Stimulated activated CD4-positive, alpha-beta T cell treated with anti-CD3 and anti-CD28 coated beads, Interleukin-4, amount 100 ng/mL, for 4 hours (primary cell): ENCODE measurements at regions not wholly inside any gene's neighbourhood (a gene's known extent, or its start where the extent isn't known, plus 50 kb on each side); places are given as distances from the start of the nearest gene placed in this dataset.
"Not testable (repeated sequence)": the region's sequence is repeated elsewhere in the genome, so short reads cannot be mapped to it uniquely, and the experiment has no call there.

Experiments
- DNase-seq, 2 experiments: peaks; one replicate each; pipeline ENCODE4 v3.0.0-alpha.2; 2020

DNA sequence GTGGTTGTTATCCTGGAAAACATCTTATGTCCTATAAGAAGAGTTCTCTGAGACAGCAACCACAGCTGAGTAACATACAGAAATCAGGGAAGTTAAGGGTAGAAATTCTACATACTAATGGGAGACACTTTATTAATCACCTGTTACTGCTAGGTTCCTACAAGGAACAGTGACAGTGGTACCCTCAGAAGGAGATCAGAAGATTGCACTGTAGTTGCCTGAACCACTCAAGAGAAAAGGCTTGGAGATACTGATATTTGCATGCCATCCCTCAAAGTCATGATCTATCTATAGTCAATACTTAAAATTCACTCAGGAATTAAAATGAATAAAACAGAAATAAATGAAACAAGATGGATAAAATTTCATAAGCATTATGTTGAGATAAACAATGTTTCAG is 136.0 kb downstream of the LMLN start:
- DNase-seq = no peak

DNA sequence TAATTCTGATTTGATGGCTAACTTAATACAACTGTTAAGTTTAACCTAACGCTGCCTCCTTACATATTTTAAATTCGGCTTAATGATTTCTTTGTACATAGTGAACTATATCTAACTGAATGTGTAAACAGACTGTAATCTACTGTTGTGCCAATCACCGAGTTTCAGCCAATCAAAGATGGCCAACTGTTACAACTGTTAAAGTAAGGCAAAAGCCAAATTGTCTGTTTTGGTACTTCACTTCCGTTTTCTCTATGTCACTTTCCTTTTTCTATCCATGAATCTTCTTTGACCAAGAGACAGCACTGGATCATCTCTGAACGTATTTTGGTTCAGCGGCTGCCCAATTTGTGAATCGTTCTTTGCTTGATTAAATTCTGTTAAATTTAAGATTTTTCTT is 137.0 kb downstream of the LMLN start:
- no peak for DNase-seq

DNA sequence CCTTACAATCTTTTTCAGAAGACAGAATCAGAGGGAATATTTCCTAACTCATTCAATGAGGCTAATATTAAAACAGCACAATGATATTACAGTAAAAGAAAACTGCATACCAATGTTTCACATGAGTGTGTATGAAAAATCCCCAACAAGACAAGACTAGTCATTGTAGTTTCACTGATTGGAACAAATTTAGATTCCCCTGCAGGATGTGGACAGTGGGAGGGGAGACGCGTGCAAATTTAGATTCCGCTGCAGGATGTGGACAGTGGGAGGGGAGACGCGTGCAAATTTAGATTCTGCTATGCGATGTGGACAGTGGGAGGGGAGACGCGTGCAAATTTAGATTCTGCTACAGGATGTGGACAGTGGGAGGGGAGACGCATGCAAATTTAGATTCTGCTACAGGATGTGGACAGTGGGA is 138.7 kb downstream of the LMLN start:
- DNase-seq = not testable (repeated sequence)

DNA sequence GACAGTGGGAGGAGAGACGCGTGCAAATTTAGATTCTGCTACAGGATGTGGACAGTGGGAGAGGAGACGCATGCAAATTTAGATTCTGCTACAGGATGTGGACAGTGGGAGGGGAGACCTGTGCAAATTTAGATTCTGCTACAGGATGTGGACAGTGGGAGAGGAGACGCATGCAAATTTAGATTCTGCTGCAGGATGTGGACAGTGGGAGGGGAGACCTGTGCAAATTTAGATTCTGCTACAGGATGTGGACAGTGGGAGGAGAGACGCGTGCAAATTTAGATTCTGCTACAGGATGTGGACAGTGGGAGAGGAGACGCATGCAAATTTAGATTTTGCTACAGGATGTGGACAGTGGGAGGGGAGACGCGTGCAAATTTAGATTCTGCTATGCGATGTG is 143.1 kb downstream of the LMLN start:
- not testable (repeated sequence) for DNase-seq

DNA sequence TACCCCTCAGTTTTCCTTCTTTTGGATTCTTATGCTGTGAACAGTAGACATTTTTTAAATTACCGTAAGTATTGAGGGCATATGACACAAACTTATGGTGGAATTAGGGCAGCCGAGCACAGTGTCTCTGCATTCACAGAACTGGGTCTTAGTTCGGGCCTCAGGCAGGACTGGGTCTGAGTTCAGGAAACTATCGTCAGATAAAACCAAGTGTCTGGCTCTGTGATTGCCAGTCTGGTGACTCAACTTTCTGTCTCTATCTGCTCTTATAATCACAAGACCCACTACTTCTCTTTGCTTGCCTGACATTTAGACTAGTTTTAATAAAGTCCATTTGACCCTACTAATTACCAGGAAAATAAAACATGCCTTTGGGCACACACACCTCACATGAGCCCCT is 146.2 kb downstream of the LMLN start:
- no peak for DNase-seq

DNA sequence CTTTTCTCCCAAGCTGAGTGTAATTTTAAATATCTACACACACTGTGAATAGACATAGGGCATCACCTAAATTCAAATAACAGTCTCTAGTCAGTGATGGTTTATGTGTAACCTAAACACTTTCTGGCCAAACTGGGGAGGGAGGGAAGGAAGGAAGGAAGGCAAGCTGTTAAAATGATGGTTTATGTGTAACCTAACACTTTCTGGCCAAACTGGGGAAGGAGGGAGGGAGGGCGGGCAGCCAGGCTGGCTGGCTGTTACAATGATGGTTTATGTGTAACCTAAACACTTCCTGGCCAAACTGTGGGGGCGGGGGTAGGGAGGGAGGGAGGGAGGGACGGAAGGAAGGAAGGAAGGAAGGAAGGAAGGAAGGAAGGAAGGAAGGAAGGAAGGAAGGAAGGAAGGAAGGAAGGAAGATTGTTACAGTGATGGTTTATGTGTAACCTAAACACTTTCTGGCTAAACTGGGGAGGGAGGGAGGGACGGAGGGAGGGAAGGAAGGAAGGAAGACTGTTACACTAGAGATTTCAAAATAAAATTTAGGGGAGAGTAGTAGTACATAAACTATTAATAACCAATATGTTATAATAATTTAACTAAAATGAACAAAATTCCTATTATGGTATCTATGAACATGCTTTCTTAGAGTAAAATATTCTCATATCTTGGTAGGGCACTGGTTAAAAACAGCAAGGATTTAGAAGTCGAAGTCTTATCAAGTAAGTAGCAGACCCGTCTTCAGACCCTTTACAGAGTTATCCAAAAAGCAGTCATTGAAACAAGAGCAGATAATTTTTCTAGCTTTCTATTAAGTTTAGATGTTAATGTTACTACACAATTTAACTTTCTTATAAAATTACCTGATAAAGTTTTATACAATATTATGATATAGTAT is 148.1 kb downstream of the LMLN start:
- no peak for DNase-seq

DNA sequence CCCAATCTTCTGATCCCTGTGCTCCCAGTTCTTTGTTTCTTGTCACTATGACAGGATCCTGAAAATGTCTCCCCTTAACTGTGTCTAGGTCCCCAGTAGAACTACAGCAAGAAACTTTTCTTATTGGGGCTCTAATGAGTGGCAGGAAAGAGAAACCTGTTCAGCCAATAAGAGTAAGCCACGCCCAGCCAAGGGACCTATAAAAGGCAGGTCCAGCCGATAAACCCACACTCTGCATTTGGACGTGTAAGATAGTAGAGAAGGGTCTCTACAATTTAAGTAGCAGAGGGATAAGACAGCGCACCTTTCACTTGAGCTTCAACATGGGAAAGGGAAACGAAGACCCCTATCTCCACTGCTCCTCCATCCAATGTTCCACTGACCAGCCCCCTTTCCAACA is 149.9 kb downstream of the LMLN start:
- DNase-seq = no peak

DNA sequence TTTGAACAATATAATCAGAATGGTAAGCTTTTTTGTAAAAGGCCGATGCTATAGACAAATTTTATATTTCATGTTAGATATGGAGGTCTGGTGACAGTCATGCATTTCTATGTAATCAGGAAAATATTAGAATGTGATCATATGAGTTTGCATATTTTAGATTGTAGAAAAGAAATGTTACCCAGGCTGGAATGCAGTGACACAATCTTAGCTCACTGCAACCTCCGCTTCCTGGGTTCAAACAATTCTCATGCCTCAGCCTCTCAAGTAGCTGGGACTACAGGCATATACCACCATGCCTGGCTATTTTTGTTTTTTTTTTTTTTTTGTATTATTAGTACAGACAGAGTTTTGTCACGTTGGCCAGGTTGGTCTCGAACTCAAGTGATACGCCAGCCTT is 152.0 kb downstream of the LMLN start:
- DNase-seq = no peak

DNA sequence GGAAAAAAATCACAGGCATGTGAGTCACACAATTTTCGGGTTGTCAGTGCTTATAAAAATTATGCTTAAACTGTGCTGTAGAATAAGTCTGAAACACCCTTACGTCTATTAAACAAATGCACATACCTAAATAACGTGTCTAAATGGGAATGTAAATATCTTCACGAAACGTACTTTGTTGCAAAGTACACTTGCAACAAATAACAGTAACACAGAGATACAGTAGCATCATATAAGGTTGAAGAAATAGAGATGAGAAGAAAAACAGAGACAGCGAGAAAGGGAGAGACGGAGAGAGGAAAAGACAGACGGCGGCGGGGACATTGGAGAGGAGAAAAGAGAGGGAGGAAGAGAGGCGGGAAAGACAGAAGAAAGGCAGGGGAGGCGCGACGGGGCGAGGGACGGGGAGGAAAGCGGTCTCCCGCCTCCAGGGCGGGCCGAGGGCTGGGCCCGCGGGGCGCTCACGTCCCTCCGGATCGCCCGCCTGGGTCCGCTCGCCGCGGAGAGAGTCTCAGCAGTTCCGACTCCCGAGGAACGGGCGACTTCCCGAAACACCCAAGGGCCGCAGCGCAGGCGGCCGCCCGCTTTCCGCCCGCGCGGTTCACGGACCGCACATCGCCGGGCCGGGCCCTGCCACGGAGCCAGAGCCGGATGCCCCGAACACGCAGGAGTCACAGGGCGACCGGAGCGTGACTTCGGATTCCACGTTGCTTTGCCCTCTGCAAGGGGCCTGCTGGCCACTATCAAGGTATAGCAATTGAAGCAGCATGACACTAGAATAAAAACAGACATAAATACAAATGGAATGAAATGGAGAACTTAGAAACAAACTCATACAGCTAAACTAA is 153.4 kb downstream of the LMLN start:
- DNase-seq = no peak

DNA sequence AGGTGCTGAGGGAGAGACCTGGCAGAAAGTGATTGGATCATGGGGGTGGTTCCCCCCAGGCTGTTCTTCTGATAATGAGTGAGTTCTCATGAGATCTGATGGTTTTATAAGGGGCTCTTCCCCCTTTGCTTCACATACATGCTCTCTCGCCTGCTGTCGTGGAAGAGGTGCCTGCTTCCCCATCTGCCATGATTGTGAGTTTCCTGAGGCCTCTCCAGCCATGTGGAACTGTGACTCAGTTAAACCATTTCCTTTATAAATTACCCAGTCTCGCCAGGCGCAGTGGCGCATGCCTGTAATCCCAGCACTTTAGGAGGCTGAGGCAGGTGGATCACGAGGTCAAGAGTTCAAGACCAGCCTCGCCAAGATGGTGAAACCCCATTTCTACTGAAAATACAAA is 154.5 kb downstream of the LMLN start:
- not testable (repeated sequence) for DNase-seq

DNA sequence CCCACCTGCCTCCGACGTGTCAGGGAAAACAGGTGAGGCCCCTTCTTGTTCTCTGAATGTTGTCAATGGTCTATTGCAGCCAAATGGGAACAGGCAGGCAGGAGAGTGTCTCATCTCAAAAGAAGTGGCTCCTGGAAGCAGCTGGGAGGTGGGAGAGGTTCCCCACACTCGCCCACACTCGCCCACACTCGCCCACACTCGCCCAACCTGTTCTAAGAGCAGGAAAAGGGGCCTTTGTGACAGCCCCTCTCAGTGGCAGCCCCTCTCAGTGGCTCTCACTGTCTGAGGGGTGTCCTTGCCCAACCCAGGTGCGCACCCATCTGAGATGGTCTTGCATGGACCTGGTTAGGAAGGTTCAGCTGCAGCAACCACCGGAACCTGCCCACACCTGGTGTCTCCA is 162.2 kb downstream of the LMLN start:
- not testable (repeated sequence) for DNase-seq

DNA sequence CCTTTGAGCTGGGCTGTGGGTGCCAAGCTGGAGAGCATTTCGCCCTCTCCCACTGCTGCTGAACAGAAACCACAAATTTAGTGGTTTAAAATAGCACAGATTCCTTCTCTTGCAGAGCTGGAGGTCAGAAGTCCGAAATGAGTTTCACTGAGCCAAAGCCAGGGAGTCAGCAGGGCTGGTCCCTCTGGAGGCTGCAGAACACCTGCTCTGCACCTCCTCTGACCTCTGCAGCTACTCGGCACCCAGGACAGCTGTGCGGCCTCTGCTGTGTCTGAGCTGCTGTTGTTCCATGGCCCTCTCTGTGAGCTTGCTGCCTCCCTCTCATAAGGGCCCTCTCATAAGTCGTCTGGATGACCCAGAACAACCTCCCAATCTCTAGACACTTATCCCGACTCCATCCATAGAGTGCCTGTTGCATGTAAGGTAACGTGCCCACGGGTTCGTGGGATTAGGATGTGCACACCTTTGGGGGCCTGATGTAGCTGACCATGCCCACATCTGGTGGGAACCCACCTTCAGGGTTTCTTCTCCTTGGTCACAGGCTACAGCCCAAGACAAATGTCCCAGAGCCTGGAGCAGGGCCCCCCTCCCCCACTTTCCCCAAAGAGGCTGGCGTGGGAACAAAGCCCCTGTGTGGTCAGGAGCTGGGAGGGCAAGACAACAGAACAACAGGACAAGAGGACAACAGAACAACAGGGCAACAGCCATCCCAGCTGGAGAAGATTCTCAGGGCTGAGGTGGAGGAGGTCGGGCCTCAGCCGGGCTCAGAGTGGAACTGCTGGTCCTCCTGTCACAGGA is 177.2 kb downstream of the LMLN start:
- not testable (repeated sequence) for DNase-seq

DNA sequence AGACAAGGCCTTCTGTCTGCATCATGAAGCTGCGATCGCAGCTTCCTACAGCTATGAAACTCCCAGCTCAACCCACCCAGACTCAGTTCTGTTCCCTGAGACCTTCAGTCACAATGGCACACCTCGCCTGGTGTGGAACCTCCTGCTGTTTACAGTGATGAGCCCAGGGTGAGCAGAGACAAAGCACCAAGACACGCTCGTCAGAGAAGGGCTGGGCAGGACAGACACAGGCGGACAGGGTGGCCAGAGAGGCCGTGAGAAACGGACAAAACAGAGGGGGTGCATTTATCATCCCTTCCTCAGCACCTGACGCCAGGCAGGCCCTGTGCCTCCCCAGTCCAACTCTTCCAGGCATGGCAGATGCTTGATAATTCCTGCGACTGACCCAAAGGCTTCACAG is 178.2 kb downstream of the LMLN start:
- not testable (repeated sequence) for DNase-seq

DNA sequence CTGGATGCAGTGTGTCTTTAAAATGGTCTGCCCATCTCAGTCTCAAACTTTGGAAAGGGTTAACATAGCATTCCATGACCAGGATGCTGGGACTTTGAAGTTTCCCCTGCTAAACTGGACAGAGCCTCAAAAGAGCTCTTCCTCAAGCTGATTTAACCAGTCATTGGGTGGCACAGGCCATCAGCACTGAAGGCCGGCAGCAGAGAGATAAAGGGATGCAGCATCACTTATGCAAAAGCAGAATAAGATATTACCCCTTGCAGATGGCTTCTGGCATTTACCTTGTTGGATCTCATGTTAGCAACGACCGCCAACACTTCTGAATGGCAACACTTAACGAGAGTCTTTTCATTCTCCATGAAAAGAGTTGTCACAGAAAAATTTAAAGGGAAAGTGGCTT is 179.0 kb downstream of the LMLN start:
- not testable (repeated sequence) for DNase-seq

DNA sequence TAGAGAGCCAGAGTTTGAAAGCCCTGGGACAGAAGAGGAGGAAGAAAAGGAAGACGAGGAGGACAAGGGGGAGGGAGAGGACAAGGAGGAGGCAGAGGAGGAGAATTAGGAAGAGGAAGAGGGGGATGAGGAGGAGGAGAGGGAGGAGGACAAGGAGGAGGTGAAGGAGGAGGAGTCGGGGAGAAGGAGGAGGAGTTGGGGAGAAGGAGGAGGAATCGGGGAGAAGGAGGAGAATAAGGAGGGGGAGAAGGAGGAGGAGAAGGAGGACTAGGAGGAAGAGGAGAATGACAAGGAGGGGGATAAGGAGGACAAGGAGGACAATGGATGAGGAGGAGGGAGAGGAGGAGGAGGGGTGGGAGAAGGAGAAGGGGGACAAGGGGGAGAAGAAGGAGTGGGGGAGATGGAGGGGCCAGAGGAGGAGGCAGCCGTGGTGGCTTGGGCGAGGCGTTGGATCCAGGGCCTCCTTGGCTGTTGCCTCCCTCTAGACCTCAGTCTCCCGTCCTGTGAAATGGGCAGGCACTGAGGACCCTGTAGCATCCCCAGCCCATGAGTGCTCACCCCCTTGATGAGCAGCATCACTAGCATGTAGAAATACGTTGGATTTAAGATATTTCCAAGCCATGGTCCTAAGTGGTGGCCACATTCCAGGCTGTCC is 179.6 kb downstream of the LMLN start:
- DNase-seq = not testable (repeated sequence)

DNA sequence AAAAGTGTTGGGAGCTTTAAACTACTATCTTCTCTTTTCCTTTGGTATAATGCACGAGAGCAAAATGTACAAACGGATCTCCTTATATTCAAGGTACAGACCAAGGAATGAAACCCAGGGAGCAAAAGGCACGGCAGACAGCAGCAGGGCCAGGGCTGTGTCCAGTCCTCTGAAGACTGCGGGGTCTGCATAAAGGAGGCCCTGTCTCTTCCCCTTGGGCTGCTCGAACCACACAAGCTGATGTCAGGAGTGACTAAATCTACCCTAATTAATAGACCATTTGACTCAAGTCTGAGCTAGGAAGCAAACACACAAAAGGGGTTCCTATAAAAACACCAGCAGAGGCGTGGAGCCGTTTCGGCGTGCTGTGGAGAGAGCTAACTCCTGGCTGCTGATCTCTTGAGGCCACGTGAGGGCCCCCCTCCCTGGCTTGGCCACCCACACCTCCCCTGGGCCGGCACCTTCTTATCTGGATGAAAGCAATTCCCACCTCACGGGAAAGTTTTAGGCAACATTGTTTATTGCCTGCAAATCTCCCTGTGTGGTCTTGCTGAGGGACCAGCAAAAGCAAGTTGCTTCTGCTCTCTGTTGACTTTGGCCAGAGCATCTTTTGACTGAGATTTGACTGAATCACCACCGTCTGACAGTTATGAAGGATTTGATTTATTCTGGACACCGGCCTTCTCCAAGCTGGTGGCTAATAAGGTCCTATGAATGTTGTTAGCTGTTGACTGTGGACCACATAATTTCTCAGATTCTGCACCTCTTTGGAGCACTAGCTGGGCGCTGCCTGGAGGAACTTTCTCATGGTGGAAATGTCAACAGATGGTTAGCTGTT is 183.5 kb downstream of the LMLN start:
- not testable (repeated sequence) for DNase-seq

DNA sequence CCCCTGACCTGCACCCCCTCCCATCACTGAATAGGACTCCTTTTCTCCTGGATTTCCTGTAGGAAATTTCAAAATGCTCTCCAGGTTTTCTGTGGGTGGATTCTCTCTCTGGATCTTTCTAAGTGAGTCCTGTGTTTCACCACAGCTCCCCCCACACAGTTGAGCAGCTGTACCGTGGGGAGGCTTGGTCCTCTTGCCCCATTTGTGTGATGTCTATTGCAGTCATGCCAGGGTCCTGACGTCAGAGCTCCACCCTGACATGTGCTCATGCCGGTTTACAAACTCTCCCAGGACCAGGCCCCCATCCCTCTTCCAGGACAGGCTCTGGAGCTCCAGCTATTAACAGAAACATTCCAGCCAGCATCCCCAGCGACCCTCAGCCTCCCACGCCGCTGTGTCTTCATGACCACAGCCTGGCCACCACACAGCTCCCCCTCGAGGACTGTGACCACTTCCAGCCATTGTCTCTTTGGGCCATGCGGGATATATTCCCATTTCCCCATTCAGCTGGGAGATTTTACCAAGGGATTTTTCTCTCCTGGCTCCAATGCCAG is 185.3 kb downstream of the LMLN start:
- DNase-seq = not testable (repeated sequence)

DNA sequence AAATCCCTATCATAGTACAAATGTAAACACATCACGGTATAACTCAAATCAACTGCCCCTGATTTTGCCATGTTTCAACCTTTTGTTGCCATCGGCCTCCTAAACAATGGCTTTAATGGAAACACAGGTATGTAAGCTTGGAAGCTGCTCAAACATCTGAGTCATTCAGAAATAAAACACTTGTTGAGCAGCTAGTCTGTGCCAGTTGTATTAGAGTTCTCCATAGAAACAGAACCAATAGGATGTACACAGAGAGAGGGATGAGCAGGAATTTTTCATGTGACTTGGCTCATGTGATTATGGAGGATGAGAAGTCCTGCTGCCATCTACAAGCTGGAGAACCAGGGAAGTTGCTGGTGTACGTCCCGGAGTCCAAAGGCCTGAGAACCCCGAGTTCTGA is 186.1 kb downstream of the LMLN start:
- not testable (repeated sequence) for DNase-seq

DNA sequence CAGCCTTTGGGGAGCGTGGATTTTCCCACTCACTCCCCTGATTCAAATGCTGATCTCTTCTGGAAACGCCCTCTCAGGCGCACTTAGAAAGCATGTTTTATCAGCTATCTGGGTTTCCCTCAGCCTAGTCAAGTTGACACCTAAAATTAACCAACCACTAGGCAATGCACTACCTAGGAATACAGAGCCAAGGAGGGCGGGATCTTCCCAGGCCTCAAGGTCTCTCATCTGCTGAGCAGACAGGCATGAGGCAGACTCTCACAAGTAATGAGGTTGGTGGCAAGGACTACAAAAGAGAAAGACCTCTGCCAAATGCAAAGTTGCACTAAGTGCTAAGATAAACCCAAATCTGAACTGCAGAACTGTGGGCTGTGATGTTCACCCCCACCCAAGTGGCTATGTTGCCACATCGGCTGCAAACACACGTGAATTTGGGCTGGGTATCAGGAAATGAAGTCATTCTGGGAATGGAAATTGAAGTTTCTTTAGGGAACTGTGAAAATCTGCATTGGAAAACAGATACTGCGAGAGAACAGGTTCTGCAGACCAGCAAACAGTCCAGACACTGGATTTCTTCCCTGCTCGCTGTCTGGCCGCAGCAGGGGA is 186.6 kb downstream of the LMLN start:
- not testable (repeated sequence) for DNase-seq

DNA sequence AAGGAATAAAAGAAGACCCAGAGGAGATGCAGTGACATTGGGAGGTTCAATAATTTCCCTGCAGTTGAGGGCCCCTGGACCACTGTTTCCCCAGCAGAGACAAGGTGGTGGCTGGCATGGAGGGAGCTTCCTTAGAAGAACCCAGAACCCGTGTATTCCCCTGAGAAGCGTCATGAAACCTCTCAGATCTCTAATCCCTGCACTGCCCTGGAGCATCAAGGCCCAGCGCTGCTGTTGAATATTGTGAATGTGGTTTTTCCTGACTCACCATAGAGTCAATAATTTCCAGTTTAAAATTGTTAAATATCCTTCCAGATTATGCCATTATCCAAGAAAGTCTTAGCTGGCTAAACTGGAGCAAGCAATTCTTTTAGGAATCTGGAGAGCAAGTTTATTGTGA is 187.2 kb downstream of the LMLN start:
- DNase-seq = not testable (repeated sequence)

DNA sequence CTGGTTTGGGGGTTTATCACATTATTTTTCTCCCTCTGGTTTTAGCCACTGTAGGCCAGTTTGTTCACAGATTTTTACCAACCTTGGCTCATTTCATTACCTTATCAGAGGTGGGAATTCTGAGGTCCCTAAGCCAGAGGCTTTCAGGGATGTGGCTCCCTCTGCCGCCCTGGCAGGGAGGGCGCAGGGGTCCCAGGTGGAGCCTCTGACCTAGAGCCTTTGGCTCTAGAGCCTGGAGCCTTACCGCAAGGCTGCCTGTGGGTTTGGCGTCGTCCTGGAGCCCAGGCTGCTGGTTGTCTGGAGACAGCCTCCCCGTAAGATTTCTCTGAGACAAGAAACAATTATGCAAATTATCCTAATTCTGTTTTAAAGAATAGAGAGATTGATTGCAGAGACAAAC is 188.0 kb downstream of the LMLN start:
- not testable (repeated sequence) for DNase-seq
